DND-41 (cell line): ENCODE measurements at regions not wholly inside any gene's neighbourhood (a gene's known extent, or its start where the extent isn't known, plus 50 kb on each side); places are given as distances from the start of the nearest gene placed in this dataset.

ENCODE experiments used
- ATAC-seq: fragments of 200-7000 bp; cut with Tn5 transposase; 3 replicates; pipeline ENCODE4 v1.9.1; 2021; ENCODE audit warnings: low read depth; ENCODE audit not compliant: insufficient read depth
- DNase-seq: peaks from one replicate; pipeline ENCODE4 v3.0.0-alpha.2; 2020
- H2AFZ ChIP-seq: 2 replicates; pipeline ENCODE4 v1.6.0; 2012; ENCODE audit warnings: low read depth, low read length
- H3K27ac ChIP-seq: 2 replicates; pipeline ENCODE4 v1.5.1; 2012; ENCODE audit warnings: low read length, inconsistent platforms
- H3K27me3 ChIP-seq: fragments of 200-600 bp; sonication (generic); 2 replicates; pipeline ENCODE4 v1.6.0; 2012; ENCODE audit warnings: low read length, mild to moderate bottlenecking, inconsistent platforms; ENCODE audit not compliant: insufficient read depth, poor library complexity
- H3K36me3 ChIP-seq: 2 replicates; pipeline ENCODE4 v1.5.1; 2012; ENCODE audit warnings: low read length, inconsistent platforms; ENCODE audit not compliant: insufficient read depth
- H3K4me1 ChIP-seq: 2 replicates; pipeline ENCODE4 v1.5.1; 2012; ENCODE audit warnings: mild to moderate bottlenecking, low read length; ENCODE audit not compliant: insufficient read depth
- H3K4me2 ChIP-seq: 2 replicates; pipeline ENCODE4 v1.6.0; 2012; ENCODE audit warnings: mild to moderate bottlenecking, moderate library complexity, low read length, inconsistent platforms; ENCODE audit not compliant: insufficient read depth
- H3K4me3 ChIP-seq, 2 experiments: fragments of 200-600 bp in 1 of 2; shearing (Covaris generic) in 1 of 2; 2 replicates each; pipeline ENCODE4 v1.5.1; 2012 to 2016; ENCODE audit warnings: inconsistent platforms in 2 of 2, low read length in 2 of 2, mild to moderate bottlenecking in 2 of 2, low read depth in 1 of 2, moderate library complexity in 1 of 2
- H3K79me2 ChIP-seq: 2 replicates; pipeline ENCODE4 v1.6.0; 2012; ENCODE audit warnings: low read length, inconsistent platforms; ENCODE audit not compliant: insufficient read depth
- H3K9ac ChIP-seq: 2 replicates; pipeline ENCODE4 v1.6.0; 2012; ENCODE audit warnings: low read depth, mild to moderate bottlenecking, inconsistent platforms, low read length, moderate library complexity
- H3K9me3 ChIP-seq: 2 replicates; pipeline ENCODE4 v1.5.1; 2012; ENCODE audit warnings: low read length, moderate library complexity, mild to moderate bottlenecking, inconsistent platforms; ENCODE audit not compliant: insufficient read depth, severe bottlenecking
- H4K20me1 ChIP-seq: 2 replicates; pipeline ENCODE4 v1.6.0; 2012; ENCODE audit warnings: low read length; ENCODE audit not compliant: insufficient read depth
- CTCF ChIP-seq: IDR thresholded peaks from 2 replicates; pipeline ENCODE4 v1.5.1; 2012; ENCODE audit warnings: borderline replicate concordance, low read length, moderate library complexity, mild to moderate bottlenecking; ENCODE audit not compliant: poor library complexity, severe bottlenecking; ENCODE audit errors: extremely low read depth
- EZH2 ChIP-seq: IDR thresholded peaks from 3 replicates; pipeline ENCODE4 v1.6.1; 2012; ENCODE audit warnings: borderline replicate concordance, low read depth, mild to moderate bottlenecking, moderate library complexity, low read length, inconsistent platforms; ENCODE audit not compliant: severe bottlenecking

- DNase-seq (no peak), ATAC-seq (no peak)
- Histone ChIP-seq H3K27me3 (no peaks in the 10 kb centered on the region), H2AFZ (no peak overlapping the region), H3K4me3 (no peak overlapping the region), H3K9me3 (no peaks in the 10 kb centered on the region), H3K4me1 (no peaks in the 10 kb centered on the region), H3K79me2 (no peaks in the 10 kb centered on the region), H3K27ac (no peak overlapping the region), H3K36me3 (no peaks in the 10 kb centered on the region), H3K9ac (no peak overlapping the region), H4K20me1 (no peaks in the 10 kb centered on the region), H3K4me2 (no peak overlapping the region)
- no peak for TF ChIP-seq EZH2
- no peak for TF ChIP-seq CTCF
Measured at GRCh38 chr7:17495655-17496394, 197.4 kb downstream of the AHR start.

GRCh38 chr7:17497136-17497535 is 198.7 kb downstream of the AHR start:
- no peak overlapping the region for H2AFZ ChIP-seq
- ATAC-seq, result no peak

DNA sequence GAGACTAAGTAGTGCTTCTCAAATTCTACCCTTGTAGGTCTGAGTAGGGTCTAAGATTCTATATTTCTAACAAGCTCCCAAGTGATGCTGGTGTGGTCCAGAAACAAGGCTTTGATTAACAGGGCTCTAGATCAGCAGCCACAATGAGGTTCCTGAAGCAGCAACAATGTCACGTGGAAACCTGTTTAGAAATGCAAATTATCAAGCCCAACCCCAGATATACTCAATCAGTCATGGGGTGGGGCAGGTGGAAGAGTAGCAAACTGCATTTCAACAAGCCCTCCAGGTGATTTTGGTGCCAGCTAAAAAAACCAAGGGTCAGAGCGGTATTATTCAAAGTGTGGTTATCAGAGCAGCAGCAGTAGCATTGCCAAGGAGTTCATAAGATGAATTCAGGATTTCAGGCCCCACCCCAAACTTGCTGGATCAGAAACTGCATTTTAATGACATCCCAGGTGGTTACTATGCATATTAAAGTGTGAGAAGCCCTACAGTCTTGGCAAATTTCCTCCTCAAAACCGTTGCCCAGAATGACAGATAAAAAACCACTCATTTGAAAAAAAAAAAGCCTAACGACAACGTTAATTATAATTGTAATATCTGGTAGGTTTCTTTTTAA is 199.2 kb downstream of the AHR start:
- no peak overlapping the region for H3K4me2 ChIP-seq

More at GRCh38 chr7:17497136-17497535, 198.7 kb downstream of the AHR start:
- Histone ChIP-seq H3K9ac (no peak overlapping the region), H3K4me1 (no peaks in the 10 kb centered on the region), H3K4me2 (no peak overlapping the region), H3K9me3 (no peaks in the 10 kb centered on the region), H3K27me3 (no peaks in the 10 kb centered on the region), H3K79me2 (no peaks in the 10 kb centered on the region), H3K4me3 (no peak overlapping the region), H3K36me3 (no peaks in the 10 kb centered on the region), H3K27ac (no peak overlapping the region), H4K20me1 (no peaks in the 10 kb centered on the region)
- DNase-seq, result no peak
- no peak for TF ChIP-seq CTCF
- TF ChIP-seq EZH2, result no peak

More for the DNA sequence above, 199.2 kb downstream of the AHR start:
- no peaks in the 10 kb centered on the region for H3K4me1 ChIP-seq
- H3K4me3 ChIP-seq, result no peak overlapping the region
- H3K27me3 ChIP-seq, result no peaks in the 10 kb centered on the region
- no peak overlapping the region for H3K27ac ChIP-seq
- H3K79me2 ChIP-seq, result no peaks in the 10 kb centered on the region
- H3K36me3 ChIP-seq, result no peaks in the 10 kb centered on the region
- H4K20me1 ChIP-seq, result no peaks in the 10 kb centered on the region
- no peaks in the 10 kb centered on the region for H3K9me3 ChIP-seq
- TF ChIP-seq CTCF (no peak), EZH2 (no peak)
- DNase-seq (no peak), ATAC-seq (no peak)
- H3K9ac ChIP-seq, result no peak overlapping the region
- no peak overlapping the region for H2AFZ ChIP-seq
